Liver (tissue), 8 donors: ENCODE measurements at regions not wholly inside any gene's neighbourhood (a gene's known extent, or its start where the extent isn't known, plus 50 kb on each side); places are given as distances from the start of the nearest gene placed in this dataset.

Experiments used
- DNase-seq: peaks from one replicate; pipeline ENCODE4 v3.0.0-alpha.2; 2017; ENCODE audit warnings: low spot score
- H3K27ac ChIP-seq, 2 donors: one replicate each; pipeline ENCODE4 v1.7.0; 2013; ENCODE audit warnings: inconsistent platforms in 2 of 2, low read length in 2 of 2, control low read depth in 1 of 2, low read depth in 1 of 2, mild to moderate bottlenecking in 1 of 2
- H3K27me3 ChIP-seq, 4 donors: one replicate each; pipeline versions ENCODE4 v1.6.1 to v1.7.0; 2013; ENCODE audit warnings: low read length in 3 of 4, inconsistent platforms in 1 of 4, mild to moderate bottlenecking in 1 of 4, moderate library complexity in 1 of 4; ENCODE audit not compliant: control insufficient read depth in 4 of 4, insufficient read depth in 4 of 4
- H3K36me3 ChIP-seq, 4 donors: one replicate each; pipeline versions ENCODE4 v1.6.1 to v1.7.0; 2013; ENCODE audit warnings: low read length in 3 of 4, mild to moderate bottlenecking in 3 of 4, low read depth in 1 of 4, moderate library complexity in 1 of 4; ENCODE audit not compliant: control insufficient read depth in 4 of 4, insufficient read depth in 3 of 4
- H3K4me1 ChIP-seq, 4 donors: one replicate each; pipeline versions ENCODE4 v1.6.1 to v1.7.0; 2013; ENCODE audit warnings: low read length in 3 of 4, mild to moderate bottlenecking in 3 of 4, moderate library complexity in 1 of 4; ENCODE audit not compliant: control insufficient read depth in 4 of 4, insufficient read depth in 4 of 4
- H3K4me3 ChIP-seq, 3 donors: one replicate each; pipeline versions ENCODE4 v1.6.1 to v1.7.0; 2013; ENCODE audit warnings: low read length in 3 of 3, control low read depth in 1 of 3, low read depth in 1 of 3, mild to moderate bottlenecking in 1 of 3
- H3K9ac ChIP-seq, 2 donors: one replicate each; pipeline ENCODE4 v1.7.0; 2013; ENCODE audit warnings: low read length in 2 of 2, mild to moderate bottlenecking in 2 of 2, moderate library complexity in 2 of 2, control low read depth in 1 of 2, low read depth in 1 of 2
- H3K9me3 ChIP-seq, 4 donors: one replicate each; pipeline versions ENCODE4 v1.6.1 to v1.7.0; 2013; ENCODE audit warnings: low read length in 3 of 4; ENCODE audit not compliant: control insufficient read depth in 4 of 4
- FOXA1 ChIP-seq: IDR thresholded peaks from 2 replicates; pipeline ENCODE4 v1.6.1; 2016; ENCODE audit warnings: antibody characterized with exemption
- GABPA ChIP-seq, 2 donors: IDR thresholded peaks in 1 of 2; conservative IDR thresholded peaks in 1 of 2; 2 replicates each; pipeline ENCODE4 v1.6.1; 2016; ENCODE audit warnings: antibody characterized with exemption in 2 of 2, mild to moderate bottlenecking in 1 of 2, moderate library complexity in 1 of 2
- HNF4G ChIP-seq: IDR thresholded peaks from 2 replicates; pipeline ENCODE4 v1.6.1; 2016; ENCODE audit warnings: antibody characterized with exemption
- JUND ChIP-seq, 2 donors: IDR thresholded peaks; 2 replicates each; pipeline ENCODE4 v1.6.1; 2016; ENCODE audit warnings: antibody characterized with exemption in 2 of 2
- MAX ChIP-seq: IDR thresholded peaks from 2 replicates; pipeline ENCODE4 v1.6.1; 2016; ENCODE audit warnings: antibody characterized with exemption
- NR2F2 ChIP-seq: IDR thresholded peaks from 2 replicates; pipeline ENCODE4 v1.6.1; 2016; ENCODE audit warnings: antibody characterized with exemption
- RAD21 ChIP-seq, 2 donors: IDR thresholded peaks; 2 replicates each; pipeline ENCODE4 v1.6.1; 2016; ENCODE audit warnings: antibody characterized with exemption in 2 of 2, mild to moderate bottlenecking in 2 of 2
- RXRA ChIP-seq, 2 donors: IDR thresholded peaks; 2 replicates each; pipeline ENCODE4 v1.6.1; 2017 to 2018; ENCODE audit warnings: antibody characterized with exemption in 2 of 2, mild to moderate bottlenecking in 1 of 2
- SP1 ChIP-seq: IDR thresholded peaks from 2 replicates; pipeline ENCODE4 v1.6.1; 2018; ENCODE audit warnings: antibody characterized with exemption, mild to moderate bottlenecking
- TAF1 ChIP-seq: conservative IDR thresholded peaks from 2 replicates; pipeline ENCODE4 v1.6.1; 2016; ENCODE audit warnings: antibody characterized with exemption, mild to moderate bottlenecking
- YY1 ChIP-seq: IDR thresholded peaks from 2 replicates; pipeline ENCODE4 v1.6.1; 2016; ENCODE audit warnings: antibody characterized with exemption, mild to moderate bottlenecking
- ZBTB33 ChIP-seq: IDR thresholded peaks from 2 replicates; pipeline ENCODE4 v1.6.1; 2016; ENCODE audit warnings: antibody characterized with exemption
- WGBS: extraction: QIAGEN DNeasy Blood & Tissue Kit; methylation state at CpG from one replicate; pipeline ENCODE4 v1.1.7; 2013; 5-methylcytosine and 5-hydroxymethylcytosine counted together
- TF ChIP-seq, protein P1 (sequence below): fragments of 150-350 bp; IDR thresholded peaks from 2 replicates; pipeline ENCODE4 v1.5.1; 2017; ENCODE audit warnings: improper control_type of control experiment, low read depth, low read length; ENCODE audit not compliant: missing input control
- TF ChIP-seq, protein P2 (sequence below): IDR thresholded peaks from 2 replicates; pipeline ENCODE4 v1.6.1; 2016; ENCODE audit warnings: antibody characterized with exemption, mild to moderate bottlenecking
- donor health status: healthy.
- donor health status: healthy.
- donor health status: healthy.
- donor health status: healthy.
- donor health status: healthy.

- Histone ChIP-seq H3K9ac (no peak overlapping the region), H3K27ac (no peak overlapping the region), H3K4me3 (no peak overlapping the region), H3K36me3 (no peaks in the 10 kb centered on the region), H3K4me1 (no peaks in the 10 kb centered on the region), H3K27me3 (no peaks in the 10 kb centered on the region), H3K9me3 (no peaks in the 10 kb centered on the region)
- no peak for DNase-seq
- no peak for TF ChIP-seq RAD21 (IDR thresholded peaks at IDR 0.05)
- TF ChIP-seq ZBTB33 = no peak
- TF ChIP-seq GABPA (IDR thresholded peaks at IDR 0.05 in 1 of 2, conservative IDR thresholded peaks at IDR 0.05 in 1 of 2) = no peak
- TF ChIP-seq, protein P1, sequence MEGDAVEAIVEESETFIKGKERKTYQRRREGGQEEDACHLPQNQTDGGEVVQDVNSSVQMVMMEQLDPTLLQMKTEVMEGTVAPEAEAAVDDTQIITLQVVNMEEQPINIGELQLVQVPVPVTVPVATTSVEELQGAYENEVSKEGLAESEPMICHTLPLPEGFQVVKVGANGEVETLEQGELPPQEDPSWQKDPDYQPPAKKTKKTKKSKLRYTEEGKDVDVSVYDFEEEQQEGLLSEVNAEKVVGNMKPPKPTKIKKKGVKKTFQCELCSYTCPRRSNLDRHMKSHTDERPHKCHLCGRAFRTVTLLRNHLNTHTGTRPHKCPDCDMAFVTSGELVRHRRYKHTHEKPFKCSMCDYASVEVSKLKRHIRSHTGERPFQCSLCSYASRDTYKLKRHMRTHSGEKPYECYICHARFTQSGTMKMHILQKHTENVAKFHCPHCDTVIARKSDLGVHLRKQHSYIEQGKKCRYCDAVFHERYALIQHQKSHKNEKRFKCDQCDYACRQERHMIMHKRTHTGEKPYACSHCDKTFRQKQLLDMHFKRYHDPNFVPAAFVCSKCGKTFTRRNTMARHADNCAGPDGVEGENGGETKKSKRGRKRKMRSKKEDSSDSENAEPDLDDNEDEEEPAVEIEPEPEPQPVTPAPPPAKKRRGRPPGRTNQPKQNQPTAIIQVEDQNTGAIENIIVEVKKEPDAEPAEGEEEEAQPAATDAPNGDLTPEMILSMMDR = no peak
- no peak for TF ChIP-seq NR2F2
- no peak for TF ChIP-seq YY1
- no peak for TF ChIP-seq MAX
- no peak for TF ChIP-seq JUND (IDR thresholded peaks at IDR 0.05)
- no peak for TF ChIP-seq FOXA1
- TF ChIP-seq TAF1 = no peak
- WGBS = 62% methylated on average over 2 of the region's 2 CpGs
Measured at GRCh38 chr4:58113126-58113525, 1002.9 kb upstream of the IGFBP7 start.

DNA sequence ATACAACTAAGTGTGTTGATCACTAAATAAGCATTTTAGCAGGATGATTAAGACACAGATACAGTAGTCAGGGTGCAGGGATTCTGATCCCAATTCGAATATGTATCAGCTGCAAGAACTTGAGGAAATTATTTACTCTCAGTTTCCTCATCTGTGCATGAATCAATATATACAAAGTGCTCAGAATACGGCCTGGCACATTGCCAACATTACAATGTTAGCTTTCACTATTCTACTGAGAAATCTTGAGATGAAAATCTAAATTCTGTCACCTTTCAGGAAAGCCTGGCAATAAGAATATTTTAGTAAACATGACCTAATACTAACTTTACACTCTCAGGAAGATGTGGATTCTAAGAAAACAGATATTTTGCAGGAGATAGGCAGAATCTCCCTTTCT lies 1001.6 kb upstream of the IGFBP7 start:
- H3K4me3 ChIP-seq = no peak overlapping the region
- H3K4me1 ChIP-seq = no peaks in the 10 kb centered on the region
- no peak overlapping the region for H3K27ac ChIP-seq
- no peak overlapping the region for H3K9ac ChIP-seq
- no peak for DNase-seq
- no peaks in the 10 kb centered on the region for H3K36me3 ChIP-seq
- WGBS = 34% methylated on average over 2 of the region's 2 CpGs
- no peaks in the 10 kb centered on the region for H3K27me3 ChIP-seq
- TF ChIP-seq, protein P2, sequence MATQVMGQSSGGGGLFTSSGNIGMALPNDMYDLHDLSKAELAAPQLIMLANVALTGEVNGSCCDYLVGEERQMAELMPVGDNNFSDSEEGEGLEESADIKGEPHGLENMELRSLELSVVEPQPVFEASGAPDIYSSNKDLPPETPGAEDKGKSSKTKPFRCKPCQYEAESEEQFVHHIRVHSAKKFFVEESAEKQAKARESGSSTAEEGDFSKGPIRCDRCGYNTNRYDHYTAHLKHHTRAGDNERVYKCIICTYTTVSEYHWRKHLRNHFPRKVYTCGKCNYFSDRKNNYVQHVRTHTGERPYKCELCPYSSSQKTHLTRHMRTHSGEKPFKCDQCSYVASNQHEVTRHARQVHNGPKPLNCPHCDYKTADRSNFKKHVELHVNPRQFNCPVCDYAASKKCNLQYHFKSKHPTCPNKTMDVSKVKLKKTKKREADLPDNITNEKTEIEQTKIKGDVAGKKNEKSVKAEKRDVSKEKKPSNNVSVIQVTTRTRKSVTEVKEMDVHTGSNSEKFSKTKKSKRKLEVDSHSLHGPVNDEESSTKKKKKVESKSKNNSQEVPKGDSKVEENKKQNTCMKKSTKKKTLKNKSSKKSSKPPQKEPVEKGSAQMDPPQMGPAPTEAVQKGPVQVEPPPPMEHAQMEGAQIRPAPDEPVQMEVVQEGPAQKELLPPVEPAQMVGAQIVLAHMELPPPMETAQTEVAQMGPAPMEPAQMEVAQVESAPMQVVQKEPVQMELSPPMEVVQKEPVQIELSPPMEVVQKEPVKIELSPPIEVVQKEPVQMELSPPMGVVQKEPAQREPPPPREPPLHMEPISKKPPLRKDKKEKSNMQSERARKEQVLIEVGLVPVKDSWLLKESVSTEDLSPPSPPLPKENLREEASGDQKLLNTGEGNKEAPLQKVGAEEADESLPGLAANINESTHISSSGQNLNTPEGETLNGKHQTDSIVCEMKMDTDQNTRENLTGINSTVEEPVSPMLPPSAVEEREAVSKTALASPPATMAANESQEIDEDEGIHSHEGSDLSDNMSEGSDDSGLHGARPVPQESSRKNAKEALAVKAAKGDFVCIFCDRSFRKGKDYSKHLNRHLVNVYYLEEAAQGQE = no peak
- TF ChIP-seq MAX (no peak), HNF4G (no peak), NR2F2 (no peak), FOXA1 (no peak), JUND (IDR thresholded peaks at IDR 0.05) (no peak), RXRA (IDR thresholded peaks at IDR 0.05) (no peak), GABPA (IDR thresholded peaks at IDR 0.05 in 1 of 2, conservative IDR thresholded peaks at IDR 0.05 in 1 of 2) (no peak), SP1 (no peak)
- TF ChIP-seq, protein P1 = no peak
- H3K9me3 ChIP-seq = no peaks in the 10 kb centered on the region
